SK-N-SH (cell line): ENCODE measurements at regions not wholly inside any gene's neighbourhood (a gene's known extent, or its start where the extent isn't known, plus 50 kb on each side); places are given as distances from the start of the nearest gene placed in this dataset.

Experiments used
- CTCF ChIA-PET: fragments of 300-600, 350-600 bp; formaldehyde crosslinking; extraction: SDS; loops from one replicate; lab custom pipeline; 2021; lab: Yijun Ruan, JAX
- POLR2A ChIA-PET: fragments of 350-600 bp; sonication (Branson Sonifier 250); formaldehyde crosslinking; extraction: SDS; loops from one replicate; lab custom pipeline; 2020; ENCODE audit warnings: antibody characterized with exemption, inconsistent platforms; lab: Yijun Ruan, JAX
- DNase-seq: peaks from one replicate; pipeline ENCODE4 v3.0.0; 2012
- H2AFZ ChIP-seq: fragments of 200-600 bp; sonication (generic); 2 replicates; pipeline ENCODE4 v1.8.1; 2016; ENCODE audit warnings: antibody characterized with exemption, mild to moderate bottlenecking, low read depth
- H3F3A ChIP-seq: fragments of 200-600 bp; sonication (generic); replicated peaks from 2 replicates; pipeline ENCODE3; 2016; ENCODE audit warnings: antibody characterized with exemption, mild to moderate bottlenecking; ENCODE audit not compliant: insufficient read depth
- H3K27ac ChIP-seq, 2 experiments: fragments of 200-500 bp in 1 of 2; fragments of 200-600 bp in 1 of 2; sonication (Bioruptor generic) in 1 of 2; sonication (generic), shearing (Covaris generic) in 1 of 2; 2 replicates each; pipeline versions ENCODE4 v1.5.1 to v1.6.1; 2014 to 2016; ENCODE audit warnings: low read depth in 2 of 2, inconsistent platforms in 1 of 2, low read length in 1 of 2, mild to moderate bottlenecking in 1 of 2, mixed read lengths in 1 of 2
- H3K27me3 ChIP-seq: fragments of 200-600 bp; sonication (generic), shearing (Covaris generic); 2 replicates; pipeline ENCODE4 v1.6.1; 2016; ENCODE audit warnings: mixed run types; ENCODE audit not compliant: insufficient read depth
- H3K36me3 ChIP-seq, 2 experiments: fragments of 200-500 bp in 1 of 2; fragments of 200-600 bp in 1 of 2; sonication (Bioruptor generic) in 1 of 2; sonication (generic) in 1 of 2; replicated peaks in 1 of 2; 2 replicates each; pipeline versions ENCODE3 to v1.5.1; 2014 to 2016; ENCODE audit warnings: low read length in 1 of 2, mild to moderate bottlenecking in 1 of 2; ENCODE audit not compliant: insufficient read depth in 2 of 2, control insufficient read depth in 1 of 2
- H3K4me1 ChIP-seq, 2 experiments: fragments of 200-500 bp in 1 of 2; fragments of 200-600 bp in 1 of 2; sonication (Bioruptor generic) in 1 of 2; sonication (generic), shearing (Covaris generic) in 1 of 2; 2 replicates each; pipeline versions ENCODE4 v1.5.1 to v1.6.1; 2014 to 2016; ENCODE audit warnings: low read depth in 1 of 2, low read length in 1 of 2, mixed run types in 1 of 2; ENCODE audit not compliant: insufficient read depth in 2 of 2, control insufficient read depth in 1 of 2
- H3K4me2 ChIP-seq: fragments of 200-600 bp; sonication (generic), shearing (Covaris generic); 2 replicates; pipeline ENCODE4 v1.6.1; 2017; ENCODE audit warnings: mixed run types
- H3K4me3 ChIP-seq, 2 experiments: fragments of 200-500 bp in 1 of 2; fragments of 200-600 bp in 1 of 2; sonication (Bioruptor generic) in 1 of 2; sonication (generic), shearing (Covaris generic) in 1 of 2; 2 replicates each; pipeline versions ENCODE4 v1.5.1 to v1.8.1; 2014 to 2016; ENCODE audit warnings: low read depth in 2 of 2, inconsistent platforms in 1 of 2, low read length in 1 of 2, mild to moderate bottlenecking in 1 of 2, mixed read lengths in 1 of 2, moderate library complexity in 1 of 2
- H3K79me2 ChIP-seq: fragments of 200-600 bp; sonication (generic); 2 replicates; pipeline ENCODE4 v1.8.1; 2017; ENCODE audit warnings: mild to moderate bottlenecking; ENCODE audit not compliant: insufficient read depth
- H3K9ac ChIP-seq: fragments of 200-600 bp; sonication (generic); 2 replicates; pipeline ENCODE4 v1.6.1; 2017; ENCODE audit warnings: mixed run types
- H3K9me2 ChIP-seq: fragments of 200-600 bp; sonication (generic); 2 replicates; pipeline ENCODE4 v1.6.1; 2017; ENCODE audit warnings: mixed run types
- H3K9me3 ChIP-seq: fragments of 200-600 bp; sonication (generic); 2 replicates; pipeline ENCODE4 v1.6.1; 2017; ENCODE audit warnings: mixed run types, mild to moderate bottlenecking, moderate library complexity
- H4K20me1 ChIP-seq: fragments of 200-600 bp; sonication (generic); 2 replicates; pipeline ENCODE4 v1.6.1; 2017; ENCODE audit warnings: mild to moderate bottlenecking, mixed run types; ENCODE audit not compliant: insufficient read depth
- CHD2 ChIP-seq: fragments of 150-350 bp; IDR thresholded peaks from 2 replicates; pipeline ENCODE4 v1.6.1; 2018; ENCODE audit warnings: low read length; ENCODE audit not compliant: partially characterized antibody
- CTCF ChIP-seq: fragments of 200-600 bp; sonication (generic); IDR thresholded peaks from 2 replicates; pipeline ENCODE4 v1.6.1; 2017; ENCODE audit warnings: antibody characterized with exemption, mild to moderate bottlenecking, moderate library complexity
- ELF1 ChIP-seq: IDR thresholded peaks from 2 replicates; pipeline ENCODE4 v1.4.0; 2012
- FOSL2 ChIP-seq: IDR thresholded peaks from 2 replicates; pipeline ENCODE4 v1.4.0; 2012; ENCODE audit warnings: low read depth, mild to moderate bottlenecking, moderate library complexity, borderline replicate concordance
- GABPA ChIP-seq: IDR thresholded peaks from 2 replicates; pipeline ENCODE4 v1.4.0; 2012; ENCODE audit warnings: low read depth, mild to moderate bottlenecking
- GATA2 ChIP-seq: sonication (generic); formaldehyde crosslinking; IDR thresholded peaks from 2 replicates; pipeline ENCODE4 v1.5.0; 2020; ENCODE audit warnings: mild to moderate bottlenecking, missing genetic modification reagents
- NFIC ChIP-seq: IDR thresholded peaks from 2 replicates; pipeline ENCODE4 v1.4.0; 2012; ENCODE audit warnings: borderline replicate concordance
- POLR2AphosphoS5 ChIP-seq: IDR thresholded peaks from 2 replicates; pipeline ENCODE4 v1.6.1; 2012; ENCODE audit warnings: low read depth, low read length
- RCOR1 ChIP-seq: fragments of 150-350 bp; IDR thresholded peaks from 2 replicates; pipeline ENCODE4 v1.6.1; 2017; ENCODE audit warnings: antibody characterized with exemption, low read length
- REST ChIP-seq: IDR thresholded peaks from 2 replicates; pipeline ENCODE4 v1.6.1; 2012; ENCODE audit warnings: mild to moderate bottlenecking, low read depth, low read length, moderate library complexity
- RXRA ChIP-seq: IDR thresholded peaks from 2 replicates; pipeline ENCODE4 v1.4.0; 2012; ENCODE audit warnings: low read depth, mild to moderate bottlenecking, borderline replicate concordance
- TAF1 ChIP-seq: IDR thresholded peaks from 2 replicates; pipeline ENCODE4 v1.6.1; 2012; ENCODE audit warnings: low read depth, mild to moderate bottlenecking, low read length, moderate library complexity, borderline replicate concordance
- TEAD4 ChIP-seq: IDR thresholded peaks from 2 replicates; pipeline ENCODE4 v1.4.0; 2012; ENCODE audit warnings: mild to moderate bottlenecking, borderline replicate concordance; ENCODE audit not compliant: insufficient read depth
- YY1 ChIP-seq: IDR thresholded peaks from 2 replicates; pipeline ENCODE4 v1.4.0; 2012; ENCODE audit warnings: low read depth, mild to moderate bottlenecking
- ZBTB33 ChIP-seq: IDR thresholded peaks from 2 replicates; pipeline ENCODE4 v1.4.0; 2012; ENCODE audit warnings: low read depth, borderline replicate concordance
- WGBS: methylation state at CpG from one replicate; pipeline ENCODE4 v1.1.6; 2017; ENCODE audit warnings: low lambda C conversion rate; 5-methylcytosine and 5-hydroxymethylcytosine counted together
- TF ChIP-seq, protein P1 (sequence below): fragments of 150-350 bp; IDR thresholded peaks from 2 replicates; pipeline ENCODE4 v1.6.1; 2017; ENCODE audit warnings: antibody characterized with exemption, low read length, low read depth, borderline replicate concordance
- TF ChIP-seq, protein P2 (sequence below): IDR thresholded peaks from 2 replicates; pipeline ENCODE4 v1.4.0; 2012; ENCODE audit warnings: low read depth
- TF ChIP-seq, protein P3 (sequence below): IDR thresholded peaks from 2 replicates; pipeline ENCODE4 v1.4.0; 2012; ENCODE audit warnings: low read depth, borderline replicate concordance
- TF ChIP-seq, protein P4 (sequence below): fragments of 150-350 bp; IDR thresholded peaks from 2 replicates; pipeline ENCODE4 v1.6.1; 2016; ENCODE audit warnings: mild to moderate bottlenecking, low read depth, low read length

DNA sequence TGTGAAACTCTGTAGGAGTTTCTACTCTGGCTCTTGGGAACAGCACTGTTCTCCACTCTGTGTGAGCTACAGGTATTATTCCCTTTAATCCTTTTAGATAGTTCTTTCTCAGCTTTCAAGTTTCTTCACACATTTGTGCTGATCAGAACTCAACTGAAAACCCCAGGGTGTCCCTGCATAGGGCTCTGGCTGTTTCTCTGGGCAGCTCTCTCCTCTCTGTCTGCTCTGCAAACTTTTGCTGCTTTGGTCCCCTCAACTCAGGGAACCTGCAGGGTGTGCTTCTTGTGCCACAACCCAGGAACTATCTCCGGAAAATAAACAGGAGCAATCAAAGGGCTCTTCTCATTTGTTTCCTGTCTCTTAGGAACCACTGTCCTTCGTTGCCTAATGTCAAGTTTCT is 196.6 kb upstream of the GABRA2 start (continued):
- TF ChIP-seq, protein P1, sequence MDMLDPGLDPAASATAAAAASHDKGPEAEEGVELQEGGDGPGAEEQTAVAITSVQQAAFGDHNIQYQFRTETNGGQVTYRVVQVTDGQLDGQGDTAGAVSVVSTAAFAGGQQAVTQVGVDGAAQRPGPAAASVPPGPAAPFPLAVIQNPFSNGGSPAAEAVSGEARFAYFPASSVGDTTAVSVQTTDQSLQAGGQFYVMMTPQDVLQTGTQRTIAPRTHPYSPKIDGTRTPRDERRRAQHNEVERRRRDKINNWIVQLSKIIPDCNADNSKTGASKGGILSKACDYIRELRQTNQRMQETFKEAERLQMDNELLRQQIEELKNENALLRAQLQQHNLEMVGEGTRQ = no peak

DNA sequence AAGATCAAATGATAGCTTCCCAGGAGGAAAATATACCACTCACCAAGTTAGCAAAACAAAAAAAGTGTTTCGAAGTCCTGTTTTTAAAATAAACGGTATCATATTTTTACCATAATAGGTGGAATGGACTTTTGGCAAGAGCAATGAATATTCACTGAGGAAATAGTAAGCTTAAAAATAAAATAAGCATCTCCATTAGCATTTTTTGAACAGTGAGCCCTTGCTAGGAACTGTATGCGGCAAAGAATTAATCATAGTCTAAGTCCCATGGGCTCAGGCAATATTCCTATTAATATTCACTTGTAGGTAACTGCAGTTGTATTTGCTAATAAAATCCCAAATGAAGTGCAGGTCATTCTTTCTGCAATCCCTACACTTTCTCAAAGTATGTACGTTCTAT is 191.7 kb upstream of the GABRA2 start:
- POLR2A ChIA-PET = no interaction called here
- no peaks in the 10 kb centered on the region for H3F3A ChIP-seq
- H2AFZ ChIP-seq = no peak overlapping the region
- no peaks in the 10 kb centered on the region for H3K79me2 ChIP-seq
- CTCF ChIA-PET = no interaction called here
- no peak overlapping the region for H3K4me3 ChIP-seq
- TF ChIP-seq, protein P2, sequence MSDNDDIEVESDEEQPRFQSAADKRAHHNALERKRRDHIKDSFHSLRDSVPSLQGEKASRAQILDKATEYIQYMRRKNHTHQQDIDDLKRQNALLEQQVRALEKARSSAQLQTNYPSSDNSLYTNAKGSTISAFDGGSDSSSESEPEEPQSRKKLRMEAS = no peak
- TF ChIP-seq ZBTB33 (no peak), GABPA (no peak), RXRA (no peak), TEAD4 (no peak), YY1 (no peak), GATA2 (no peak), ELF1 (no peak), POLR2AphosphoS5 (no peak), CTCF (no peak), RCOR1 (no peak), TAF1 (no peak), FOSL2 (no peak), CHD2 (no peak), REST (no peak), NFIC (no peak)
- TF ChIP-seq, protein P3, sequence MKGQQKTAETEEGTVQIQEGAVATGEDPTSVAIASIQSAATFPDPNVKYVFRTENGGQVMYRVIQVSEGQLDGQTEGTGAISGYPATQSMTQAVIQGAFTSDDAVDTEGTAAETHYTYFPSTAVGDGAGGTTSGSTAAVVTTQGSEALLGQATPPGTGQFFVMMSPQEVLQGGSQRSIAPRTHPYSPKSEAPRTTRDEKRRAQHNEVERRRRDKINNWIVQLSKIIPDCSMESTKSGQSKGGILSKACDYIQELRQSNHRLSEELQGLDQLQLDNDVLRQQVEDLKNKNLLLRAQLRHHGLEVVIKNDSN = no peak
- TF ChIP-seq, protein P4, sequence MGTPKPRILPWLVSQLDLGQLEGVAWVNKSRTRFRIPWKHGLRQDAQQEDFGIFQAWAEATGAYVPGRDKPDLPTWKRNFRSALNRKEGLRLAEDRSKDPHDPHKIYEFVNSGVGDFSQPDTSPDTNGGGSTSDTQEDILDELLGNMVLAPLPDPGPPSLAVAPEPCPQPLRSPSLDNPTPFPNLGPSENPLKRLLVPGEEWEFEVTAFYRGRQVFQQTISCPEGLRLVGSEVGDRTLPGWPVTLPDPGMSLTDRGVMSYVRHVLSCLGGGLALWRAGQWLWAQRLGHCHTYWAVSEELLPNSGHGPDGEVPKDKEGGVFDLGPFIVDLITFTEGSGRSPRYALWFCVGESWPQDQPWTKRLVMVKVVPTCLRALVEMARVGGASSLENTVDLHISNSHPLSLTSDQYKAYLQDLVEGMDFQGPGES = no peak
- TF ChIP-seq, all 33 proteins: peak for 0
- Histone ChIP-seq H3K9me3 (no peaks in the 10 kb centered on the region), H3K9me2 (no peaks in the 10 kb centered on the region), H3K36me3 (no peaks in the 10 kb centered on the region), H3K9ac (no peak overlapping the region), H3K4me2 (no peak overlapping the region), H3K27me3 (no peaks in the 10 kb centered on the region), H4K20me1 (no peaks in the 10 kb centered on the region), H3K4me1 (no peaks in the 10 kb centered on the region), H3K27ac (no peak overlapping the region)
- 41% methylated on average over 4 of the region's 4 CpGs for WGBS
- DNase-seq = no peak
